HT-29 (cell line): ENCODE measurements at regions not wholly inside any gene's neighbourhood (a gene's known extent, or its start where the extent isn't known, plus 50 kb on each side); places are given as distances from the start of the nearest gene placed in this dataset. TPM values are rescaled to one million over a fixed set of nuclear protein-coding genes. Genes with fewer than 3 reads are reported as not detected.
A peak's percentile ranks its signal among the peaks of the same experiment; 100 is the strongest.

ENCODE experiments used
- DNase-seq: peaks from one replicate; pipeline ENCODE4 v3.0.0-alpha.2; 2015; ENCODE audit warnings: low spot score
- small RNA-seq: library from RNA; depleted of rRNA; stranded (forward); fragments of <200 nt; gene quantifications from one replicate; pipeline ENCODE3, GENCODE V24; 2014

- no peak for DNase-seq
Measured at GRCh38 chr1:68293122-68293521, 60.8 kb upstream of the WLS start.

- DNase-seq, result no peak
Measured at GRCh38 chr1:68291688-68292384, 59.5 kb upstream of the WLS start.

DNA sequence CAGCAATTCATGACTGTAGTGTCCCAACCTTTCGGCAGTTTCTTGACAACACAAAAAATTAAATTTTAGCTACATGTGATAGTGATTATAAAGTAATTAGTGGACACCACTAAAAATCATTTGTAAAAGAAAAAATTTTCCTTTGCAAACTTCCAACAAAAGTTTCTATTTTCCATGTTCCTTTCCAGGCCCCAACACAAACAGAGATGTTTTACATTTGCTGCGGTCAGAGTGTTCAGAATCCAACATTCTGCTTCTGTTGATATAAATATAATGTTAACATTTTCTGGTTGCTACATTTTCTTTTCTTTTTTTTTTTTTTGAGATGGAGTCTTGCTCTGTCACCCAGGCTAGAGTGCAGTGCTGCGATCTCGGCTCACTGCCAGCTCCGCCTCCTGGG, 54.9 kb upstream of the WLS start:
- DNase-seq, result no peak

DNA sequence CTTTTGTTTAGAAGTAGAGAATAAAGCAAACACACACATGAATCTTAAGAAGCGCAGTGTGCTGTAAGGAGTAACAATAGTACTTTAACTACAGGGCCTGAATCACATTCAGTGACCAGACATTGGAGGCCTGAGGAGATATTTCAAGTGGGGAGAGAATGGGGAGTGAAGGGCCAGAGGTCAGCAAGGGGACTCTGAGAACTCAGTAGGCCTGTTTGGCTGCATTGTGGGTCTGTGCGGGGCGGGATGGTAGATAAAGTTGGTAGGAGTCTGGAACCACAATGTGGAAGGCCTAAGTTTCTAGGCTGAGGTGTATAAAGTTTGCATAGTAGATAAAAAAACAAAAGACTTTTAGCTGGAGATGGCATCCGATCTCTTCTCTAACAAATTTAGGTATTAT, 52.7 kb upstream of the WLS start:
- no peak for DNase-seq

DNA sequence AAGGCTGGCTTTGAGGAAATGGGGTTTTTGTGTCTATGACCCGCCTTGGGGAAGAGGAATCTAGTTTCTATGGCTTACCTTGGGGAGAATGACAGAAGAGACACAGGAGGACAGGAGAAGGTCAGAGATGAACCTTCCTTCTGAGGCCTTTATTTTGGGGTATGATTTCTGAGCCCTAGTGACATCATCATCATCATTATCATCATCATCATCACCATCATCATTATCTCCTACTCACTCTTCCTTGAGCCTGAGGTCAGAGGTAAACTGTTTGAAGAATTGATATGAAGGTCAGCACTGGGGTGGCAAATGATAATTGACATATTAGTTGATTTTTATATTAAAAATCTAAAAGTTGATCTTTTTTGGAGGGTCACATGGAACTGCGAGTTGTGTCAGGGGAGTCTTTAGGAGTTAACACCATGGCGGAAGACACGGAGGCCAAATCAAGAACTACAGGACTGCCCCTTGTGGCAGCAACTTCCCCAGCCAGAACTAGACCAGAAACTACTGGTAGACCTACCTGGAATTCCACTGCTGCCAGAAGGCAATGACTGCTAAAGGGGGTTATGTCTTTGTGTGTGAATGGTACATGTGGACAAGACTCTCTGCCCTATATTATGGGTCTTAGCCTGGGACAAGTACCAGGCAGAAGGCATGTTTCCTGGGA, 49.8 kb upstream of the WLS start:
- peak; percentile 4 for DNase-seq

Small RNA genes in the stretch of these regions (small RNA-seq; reads per million reads assigned to genes)
- gene COX6B1P7, result not detected
